Stimulated activated naive CD8-positive, alpha-beta T cell treated with anti-CD3 and anti-CD28 coated beads, Interleukin-15, Interleukin-2, amounts not matched to agents 100 U/mL and 50 U/mL, for 24 hours (primary cell): ENCODE measurements at regions not wholly inside any gene's neighbourhood (a gene's known extent, or its start where the extent isn't known, plus 50 kb on each side); places are given as distances from the start of the nearest gene placed in this dataset.

ENCODE experiments used
- ATAC-seq: fragments of 150-1000 bp; cut with Tn5 transposase; one replicate; pipeline ENCODE4 v1.10.0; 2021
- DNase-seq: peaks from one replicate; pipeline ENCODE4 v3.0.0; 2021

DNA sequence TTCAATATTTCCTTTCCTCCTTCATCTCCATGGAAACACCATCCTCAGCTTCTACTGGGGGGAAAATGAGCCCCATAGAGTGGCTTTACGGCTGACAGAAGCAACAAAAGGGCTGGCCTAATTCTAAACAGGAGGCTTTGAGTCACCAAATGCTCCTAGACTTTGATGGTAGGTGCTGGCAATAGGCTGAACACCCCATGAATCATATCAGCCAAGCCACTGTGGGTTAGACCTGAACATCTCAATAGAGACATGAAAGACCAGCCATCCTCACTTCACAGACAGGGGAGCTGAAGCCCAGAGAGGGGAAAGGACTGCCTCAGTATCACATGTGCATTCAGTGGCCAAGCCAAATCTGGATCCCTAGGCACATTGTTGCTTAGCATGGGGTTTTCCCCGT, 107.6 kb downstream of the AMER1 start:
- ATAC-seq, result peak; percentile 66
- DNase-seq, result no peak

DNA sequence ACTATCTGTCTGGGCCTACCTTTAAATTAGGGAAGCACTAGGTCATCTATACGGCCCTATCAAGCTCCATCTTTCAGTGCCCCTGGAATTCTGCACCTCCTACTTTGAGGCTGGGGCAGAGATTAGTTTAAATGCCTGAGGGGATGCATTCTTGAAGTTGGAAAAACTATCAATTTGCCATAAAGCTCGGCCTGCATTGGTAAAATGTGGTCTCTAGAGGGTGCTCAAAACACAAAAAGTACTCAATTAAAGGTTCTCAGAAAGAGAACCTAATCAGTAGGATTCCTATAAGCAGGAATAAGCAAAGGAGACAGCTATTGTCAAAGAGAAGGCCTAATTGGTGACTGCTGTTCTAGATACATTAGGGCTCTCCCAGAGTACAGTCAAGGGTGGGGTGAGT, 111.7 kb downstream of the AMER1 start:
- no peak for DNase-seq
- ATAC-seq, result no peak
